Stimulated activated CD4-positive, alpha-beta T cell treated with anti-CD3 and anti-CD28 coated beads, Interleukin-15, amount 100 ng/mL, for 48 hours (primary cell): ENCODE measurements at regions not wholly inside any gene's neighbourhood (a gene's known extent, or its start where the extent isn't known, plus 50 kb on each side); places are given as distances from the start of the nearest gene placed in this dataset.

ENCODE experiments used
- DNase-seq, 2 donors: peaks; one replicate each; pipeline ENCODE4 v3.0.0-alpha.2; 2020; ENCODE audit warnings: low read depth in 2 of 2

DNA sequence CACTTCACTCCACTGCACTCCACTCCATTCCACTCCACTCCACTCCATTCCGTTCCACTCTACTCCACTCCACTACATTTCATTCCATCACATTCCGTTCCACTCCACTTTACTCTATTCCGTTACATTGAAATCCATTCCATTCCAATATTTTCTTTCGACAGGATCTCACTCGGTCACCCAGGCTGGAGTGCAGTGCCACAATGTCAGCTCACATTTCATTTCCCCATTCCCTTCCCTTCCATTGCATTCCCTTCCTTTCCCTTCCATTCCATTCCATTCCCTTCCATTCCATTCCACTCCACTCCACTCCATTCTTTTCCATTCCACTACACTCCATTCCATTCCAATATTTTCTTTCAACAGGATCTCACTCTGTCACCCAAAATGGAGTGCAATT, 1407.6 kb upstream of the USP9Y start:
- no peak for DNase-seq

DNA sequence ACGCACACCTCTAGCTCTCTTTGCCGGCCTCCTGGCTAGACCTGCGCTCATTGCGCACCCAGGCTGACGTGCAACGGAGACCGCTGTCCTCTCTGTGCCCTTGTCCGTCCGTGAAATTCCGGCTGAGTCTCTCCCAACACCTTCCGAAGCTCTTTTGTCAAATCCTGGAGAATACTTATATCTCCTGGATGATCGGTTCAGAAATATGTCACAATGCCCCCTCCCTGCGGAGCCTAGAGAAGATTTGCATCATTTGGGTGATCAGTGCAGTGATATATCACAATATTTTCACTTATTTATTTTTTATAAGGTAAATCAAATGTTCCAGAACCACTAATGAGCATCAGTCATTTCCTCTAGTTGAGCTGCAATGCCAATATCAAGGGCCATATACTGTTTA, 1366.9 kb upstream of the USP9Y start:
- DNase-seq = peak in 1 of 2 donors; percentile 0
